Lower leg skin (tissue), 4 donors: ENCODE measurements at regions not wholly inside any gene's neighbourhood (a gene's known extent, or its start where the extent isn't known, plus 50 kb on each side); places are given as distances from the start of the nearest gene placed in this dataset.

Source experiments
- DNase-seq, 2 donors: peaks; one replicate each; pipeline ENCODE4 v3.0.0-alpha.2; 2019; ENCODE audit warnings: low spot score in 2 of 2
- H3K4me3 ChIP-seq: fragments of 200-600 bp; sonication (generic); 2 replicates; pipeline ENCODE4 v1.5.1; 2017; ENCODE audit warnings: mild to moderate bottlenecking, low read depth; ENCODE audit not compliant: poor library complexity, severe bottlenecking
- CTCF ChIP-seq, 3 donors: fragments of 450-650 bp; IDR thresholded peaks; one replicate each; pipeline ENCODE4 v1.5.1; 2016; ENCODE audit warnings: antibody characterized with exemption in 3 of 3, mild to moderate bottlenecking in 3 of 3, moderate library complexity in 2 of 3
- POLR2A ChIP-seq, 2 donors: fragments of 450-650 bp; IDR thresholded peaks; one replicate each; pipeline ENCODE4 v1.6.1; 2016 to 2017; ENCODE audit warnings: antibody characterized with exemption in 2 of 2, mild to moderate bottlenecking in 1 of 2, moderate library complexity in 1 of 2
- WGBS, 2 donors: methylation state at CpG; one replicate each; pipeline ENCODE4 v1.1.5; 2018; 5-methylcytosine and 5-hydroxymethylcytosine counted together
- intact Hi-C: fragments of 100-400 bp; cut with DNase I; formaldehyde crosslinking; loops from one replicate; pipeline ENCODE4 v1.15.0; 2023; ENCODE audit warnings: low total_unique reads

- DNase-seq: no peak
- no peak for TF ChIP-seq CTCF (IDR thresholded peaks at IDR 0.05)
- no peak for TF ChIP-seq POLR2A (IDR thresholded peaks at IDR 0.05)
- no peak overlapping the region for H3K4me3 ChIP-seq
- 84 to 89% methylated on average over 5 of the region's 5 CpGs for WGBS, 2 donors
- intact Hi-C loops: no loop called here
Observed at GRCh38 chr3:73683706-73684105, 59.0 kb upstream of the PDZRN3 start.

GRCh38 chr3:73681610-73682009 lies 56.9 kb upstream of the PDZRN3 start:
- TF ChIP-seq CTCF (IDR thresholded peaks at IDR 0.05) (no peak), POLR2A (IDR thresholded peaks at IDR 0.05) (no peak)
- DNase-seq: no peak
- intact Hi-C loops: no loop called here
- 71 to 87% methylated on average over 6 of the region's 6 CpGs for WGBS, 2 donors
- no peak overlapping the region for H3K4me3 ChIP-seq

GRCh38 chr3:73681198-73681597 lies 56.5 kb upstream of the PDZRN3 start:
- intact Hi-C loops: no loop called here
- 83 to 91% methylated on average over 1 of the region's 1 CpG for WGBS, 2 donors
- no peak for TF ChIP-seq POLR2A (IDR thresholded peaks at IDR 0.05)
- no peak for TF ChIP-seq CTCF (IDR thresholded peaks at IDR 0.05)
- no peak overlapping the region for H3K4me3 ChIP-seq
- DNase-seq: no peak

GRCh38 chr3:73680391-73681095 lies 55.8 kb upstream of the PDZRN3 start:
- intact Hi-C loops: no loop called here
- TF ChIP-seq CTCF (IDR thresholded peaks at IDR 0.05): no peak
- no peak for TF ChIP-seq POLR2A (IDR thresholded peaks at IDR 0.05)
- WGBS, 2 donors: 69 to 71% methylated on average over 8 of the region's 8 CpGs
- H3K4me3 ChIP-seq: no peak overlapping the region
- no peak for DNase-seq

GRCh38 chr3:73677336-73678024 lies 52.7 kb upstream of the PDZRN3 start:
- H3K4me3 ChIP-seq: no peak overlapping the region
- intact Hi-C loops: no loop called here
- 88 to 92% methylated on average over 7 of the region's 7 CpGs for WGBS, 2 donors
- TF ChIP-seq CTCF (IDR thresholded peaks at IDR 0.05): no peak
- TF ChIP-seq POLR2A (IDR thresholded peaks at IDR 0.05): no peak
- DNase-seq: no peak
